Vagina (tissue), 2 donors: ENCODE measurements at regions not wholly inside any gene's neighbourhood (a gene's known extent, or its start where the extent isn't known, plus 50 kb on each side); places are given as distances from the start of the nearest gene placed in this dataset.

Source experiments
- POLR2A ChIP-seq, 2 donors: fragments of 450-650 bp; IDR thresholded peaks; one replicate each; pipeline ENCODE4 v1.6.1; 2017; ENCODE audit warnings: antibody characterized with exemption in 2 of 2, mild to moderate bottlenecking in 2 of 2, moderate library complexity in 2 of 2
- POLR2AphosphoS5 ChIP-seq, 2 donors: sonication (generic); formaldehyde crosslinking; IDR thresholded peaks; one replicate each; pipeline ENCODE4 v1.9.0; 2017; ENCODE audit warnings: antibody characterized with exemption in 2 of 2, mild to moderate bottlenecking in 2 of 2, low read depth in 1 of 2; ENCODE audit not compliant: insufficient read depth in 1 of 2
- TF ChIP-seq, protein P1 (sequence below), 3 experiments: fragments of 450-650 bp in 2 of 3; fragments of 200-600 bp in 1 of 3; sonication (generic) in 1 of 3; IDR thresholded peaks; one replicate each; pipeline ENCODE4 v1.5.1; 2017 to 2019; ENCODE audit warnings: antibody characterized with exemption in 3 of 3, mild to moderate bottlenecking in 2 of 3, moderate library complexity in 2 of 3

DNA sequence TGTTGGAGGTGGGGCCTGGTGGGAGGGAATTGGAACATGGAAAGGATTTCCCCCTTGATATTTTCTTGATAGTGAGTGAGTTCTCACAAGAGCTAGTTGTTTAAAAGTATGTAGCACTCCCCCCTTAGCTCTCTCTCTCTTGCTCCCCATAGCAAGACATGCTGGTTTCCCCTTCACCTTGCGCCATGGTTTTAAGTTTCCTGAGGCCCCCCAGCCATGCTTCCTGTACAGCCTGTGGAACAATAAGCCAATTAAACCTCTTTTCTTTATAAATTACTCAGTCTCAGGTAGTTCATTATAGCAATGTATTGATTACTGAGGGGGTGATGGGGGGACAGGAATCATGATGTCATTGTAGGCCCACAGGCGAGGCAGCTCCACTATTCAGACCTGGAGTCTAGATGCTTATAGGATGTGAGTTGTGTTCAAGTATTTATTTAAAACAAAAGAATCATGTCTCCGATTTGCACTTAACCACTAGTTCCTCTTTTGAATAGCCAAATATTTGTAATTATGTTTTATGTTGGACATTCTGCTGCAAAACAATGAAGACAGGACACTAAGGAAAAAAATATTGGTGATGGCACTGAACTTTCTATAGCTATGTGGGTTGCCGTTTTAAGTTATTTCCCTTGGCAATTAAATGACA, 156.6 kb downstream of the TMEM38B start:
- TF ChIP-seq POLR2AphosphoS5 (IDR thresholded peaks at IDR 0.05; ENCODE audit: insufficient read depth in 1 of 2, low read depth in 1 of 2): no peak
- TF ChIP-seq, protein P1, sequence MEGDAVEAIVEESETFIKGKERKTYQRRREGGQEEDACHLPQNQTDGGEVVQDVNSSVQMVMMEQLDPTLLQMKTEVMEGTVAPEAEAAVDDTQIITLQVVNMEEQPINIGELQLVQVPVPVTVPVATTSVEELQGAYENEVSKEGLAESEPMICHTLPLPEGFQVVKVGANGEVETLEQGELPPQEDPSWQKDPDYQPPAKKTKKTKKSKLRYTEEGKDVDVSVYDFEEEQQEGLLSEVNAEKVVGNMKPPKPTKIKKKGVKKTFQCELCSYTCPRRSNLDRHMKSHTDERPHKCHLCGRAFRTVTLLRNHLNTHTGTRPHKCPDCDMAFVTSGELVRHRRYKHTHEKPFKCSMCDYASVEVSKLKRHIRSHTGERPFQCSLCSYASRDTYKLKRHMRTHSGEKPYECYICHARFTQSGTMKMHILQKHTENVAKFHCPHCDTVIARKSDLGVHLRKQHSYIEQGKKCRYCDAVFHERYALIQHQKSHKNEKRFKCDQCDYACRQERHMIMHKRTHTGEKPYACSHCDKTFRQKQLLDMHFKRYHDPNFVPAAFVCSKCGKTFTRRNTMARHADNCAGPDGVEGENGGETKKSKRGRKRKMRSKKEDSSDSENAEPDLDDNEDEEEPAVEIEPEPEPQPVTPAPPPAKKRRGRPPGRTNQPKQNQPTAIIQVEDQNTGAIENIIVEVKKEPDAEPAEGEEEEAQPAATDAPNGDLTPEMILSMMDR (IDR thresholded peaks at IDR 0.05): no peak
- no peak for TF ChIP-seq POLR2A (IDR thresholded peaks at IDR 0.05)
